WTC11 (cell line): ENCODE measurements at regions not wholly inside any gene's neighbourhood (a gene's known extent, or its start where the extent isn't known, plus 50 kb on each side); places are given as distances from the start of the nearest gene placed in this dataset.

Experiments used
- ATAC-seq: fragments of 200-7000 bp; cut with Tn5 transposase; 2 replicates; pipeline ENCODE4 v1.10.0; 2021; ENCODE audit warnings: mild to moderate bottlenecking, moderate library complexity
- CTCF ChIA-PET: fragments of 300-600 bp; sonication (Branson Sonifier 250); formaldehyde crosslinking; loops from one replicate; lab custom pipeline; 2021; ENCODE audit warnings: antibody characterized with exemption; lab: Charles Lee
- POLR2A ChIA-PET: fragments of 350-600 bp; sonication (Branson Sonifier 250); formaldehyde crosslinking; loops from one replicate; lab custom pipeline; 2021; ENCODE audit warnings: antibody characterized with exemption; lab: Charles Lee
- DNase-seq: peaks from one replicate; pipeline ENCODE4 v3.0.0; 2021; ENCODE audit warnings: low spot score
- H3K27ac Mint-ChIP-seq: 2 replicates; pipeline ENCODE4 v1.8.0; 2021; ENCODE audit warnings: mixed read lengths
- H3K27me3 Mint-ChIP-seq: 2 replicates; pipeline ENCODE4 v1.8.0; 2021; ENCODE audit warnings: low read depth, mild to moderate bottlenecking, moderate library complexity, mixed read lengths
- H3K36me3 Mint-ChIP-seq: 2 replicates; pipeline ENCODE4 v1.8.0; 2021; ENCODE audit warnings: mixed read lengths
- H3K4me1 Mint-ChIP-seq: 2 replicates; pipeline ENCODE4 v1.8.0; 2022; ENCODE audit warnings: mixed read lengths
- H3K4me3 Mint-ChIP-seq: 2 replicates; pipeline ENCODE4 v1.8.0; 2021; ENCODE audit warnings: mild to moderate bottlenecking, moderate library complexity, mixed read lengths
- H3K9me3 Mint-ChIP-seq: 2 replicates; pipeline ENCODE4 v1.8.0; 2021; ENCODE audit warnings: mixed read lengths
- ARID4B ChIP-seq: sonication (generic); formaldehyde crosslinking; IDR thresholded peaks from 2 replicates; pipeline ENCODE4 v1.8.0; 2023; ENCODE audit warnings: missing genetic modification reagents, mild to moderate bottlenecking, borderline replicate concordance
- E2F5 ChIP-seq: sonication (generic); formaldehyde crosslinking; IDR thresholded peaks from 2 replicates; pipeline ENCODE4 v1.8.1; 2022; ENCODE audit warnings: mild to moderate bottlenecking, moderate library complexity, missing genetic modification reagents
- FOXK1 ChIP-seq: sonication (generic); formaldehyde crosslinking; IDR thresholded peaks from 2 replicates; pipeline ENCODE4 v1.8.0; 2022; ENCODE audit warnings: mild to moderate bottlenecking, moderate library complexity, missing genetic modification reagents
- HMGXB4 ChIP-seq: sonication (generic); formaldehyde crosslinking; IDR thresholded peaks from 2 replicates; pipeline ENCODE4 v1.8.1; 2023; ENCODE audit warnings: mild to moderate bottlenecking, moderate library complexity, missing genetic modification reagents
- NFATC4 ChIP-seq: fragments of 250-450 bp; sonication (Bioruptor Pico); IDR thresholded peaks from 2 replicates; pipeline ENCODE4 v1.9.0; 2021; ENCODE audit warnings: mild to moderate bottlenecking
- NFE2L1 ChIP-seq: sonication (generic); formaldehyde crosslinking; IDR thresholded peaks from 2 replicates; pipeline ENCODE4 v1.8.1; 2023; ENCODE audit warnings: missing genetic modification reagents
- NFYB ChIP-seq: sonication (generic); formaldehyde crosslinking; conservative IDR thresholded peaks from 2 replicates; pipeline ENCODE4 v1.8.0; 2022; ENCODE audit warnings: low read depth, missing genetic modification reagents
- PRDM15 ChIP-seq: sonication (generic); formaldehyde crosslinking; IDR thresholded peaks from 2 replicates; pipeline ENCODE4 v1.8.0; 2022; ENCODE audit warnings: missing genetic modification reagents
- SMAD4 ChIP-seq: sonication (generic); formaldehyde crosslinking; IDR thresholded peaks from 2 replicates; pipeline ENCODE4 v1.8.0; 2022; ENCODE audit warnings: mild to moderate bottlenecking, missing genetic modification reagents
- TCF7 ChIP-seq: sonication (generic); formaldehyde crosslinking; IDR thresholded peaks from 2 replicates; pipeline ENCODE4 v1.8.0; 2022; ENCODE audit warnings: mild to moderate bottlenecking, low read depth, missing genetic modification reagents, moderate library complexity
- TP53 ChIP-seq: sonication (generic); formaldehyde crosslinking; IDR thresholded peaks from 2 replicates; pipeline ENCODE4 v1.8.1; 2023; ENCODE audit warnings: mild to moderate bottlenecking, missing genetic modification reagents
- ZNF121 ChIP-seq: sonication (generic); formaldehyde crosslinking; IDR thresholded peaks from 2 replicates; pipeline ENCODE4 v1.8.0; 2023; ENCODE audit warnings: missing genetic modification reagents
- ZNF425 ChIP-seq: fragments of 250-450 bp; sonication (Bioruptor Pico); conservative IDR thresholded peaks from 2 replicates; pipeline ENCODE4 v1.9.0; 2021; ENCODE audit warnings: mild to moderate bottlenecking
- TF ChIP-seq, protein P1 (sequence below): sonication (generic); formaldehyde crosslinking; IDR thresholded peaks from 2 replicates; pipeline ENCODE4 v1.8.1; 2023; ENCODE audit warnings: mild to moderate bottlenecking, missing genetic modification reagents, borderline replicate concordance
- TF ChIP-seq, protein P2 (sequence below): sonication (generic); formaldehyde crosslinking; IDR thresholded peaks from 2 replicates; pipeline ENCODE4 v1.8.1; 2023; ENCODE audit warnings: mild to moderate bottlenecking, missing genetic modification reagents
- TF ChIP-seq, protein P3 (sequence below): sonication (generic); formaldehyde crosslinking; IDR thresholded peaks from 2 replicates; pipeline ENCODE4 v1.8.1; 2022; ENCODE audit warnings: low read depth, mild to moderate bottlenecking, moderate library complexity, missing genetic modification reagents, borderline replicate concordance

- TF ChIP-seq ARID4B (CRISPR knock-in tag) (no peak), NFYB (CRISPR knock-in tag) (no peak), SMAD4 (CRISPR knock-in tag) (no peak)
- TF ChIP-seq, protein P1, sequence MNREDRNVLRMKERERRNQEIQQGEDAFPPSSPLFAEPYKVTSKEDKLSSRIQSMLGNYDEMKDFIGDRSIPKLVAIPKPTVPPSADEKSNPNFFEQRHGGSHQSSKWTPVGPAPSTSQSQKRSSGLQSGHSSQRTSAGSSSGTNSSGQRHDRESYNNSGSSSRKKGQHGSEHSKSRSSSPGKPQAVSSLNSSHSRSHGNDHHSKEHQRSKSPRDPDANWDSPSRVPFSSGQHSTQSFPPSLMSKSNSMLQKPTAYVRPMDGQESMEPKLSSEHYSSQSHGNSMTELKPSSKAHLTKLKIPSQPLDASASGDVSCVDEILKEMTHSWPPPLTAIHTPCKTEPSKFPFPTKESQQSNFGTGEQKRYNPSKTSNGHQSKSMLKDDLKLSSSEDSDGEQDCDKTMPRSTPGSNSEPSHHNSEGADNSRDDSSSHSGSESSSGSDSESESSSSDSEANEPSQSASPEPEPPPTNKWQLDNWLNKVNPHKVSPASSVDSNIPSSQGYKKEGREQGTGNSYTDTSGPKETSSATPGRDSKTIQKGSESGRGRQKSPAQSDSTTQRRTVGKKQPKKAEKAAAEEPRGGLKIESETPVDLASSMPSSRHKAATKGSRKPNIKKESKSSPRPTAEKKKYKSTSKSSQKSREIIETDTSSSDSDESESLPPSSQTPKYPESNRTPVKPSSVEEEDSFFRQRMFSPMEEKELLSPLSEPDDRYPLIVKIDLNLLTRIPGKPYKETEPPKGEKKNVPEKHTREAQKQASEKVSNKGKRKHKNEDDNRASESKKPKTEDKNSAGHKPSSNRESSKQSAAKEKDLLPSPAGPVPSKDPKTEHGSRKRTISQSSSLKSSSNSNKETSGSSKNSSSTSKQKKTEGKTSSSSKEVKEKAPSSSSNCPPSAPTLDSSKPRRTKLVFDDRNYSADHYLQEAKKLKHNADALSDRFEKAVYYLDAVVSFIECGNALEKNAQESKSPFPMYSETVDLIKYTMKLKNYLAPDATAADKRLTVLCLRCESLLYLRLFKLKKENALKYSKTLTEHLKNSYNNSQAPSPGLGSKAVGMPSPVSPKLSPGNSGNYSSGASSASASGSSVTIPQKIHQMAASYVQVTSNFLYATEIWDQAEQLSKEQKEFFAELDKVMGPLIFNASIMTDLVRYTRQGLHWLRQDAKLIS (CRISPR knock-in tag) = no peak
These were observed 464.2 kb upstream of the TCF4 start (continued) for GRCh38 chr18:56052202-56052601.

GRCh38 chr18:56044239-56044638 is 456.2 kb upstream of the TCF4 start:
- ChIA-PET POLR2A (no interaction called here), CTCF (no interaction called here)
- peaks cover 20% of the 10 kb centered on the region for H3K9me3 Mint-ChIP-seq
- DNase-seq (no peak), ATAC-seq (no peak)
- no peaks in the 10 kb centered on the region; the same call in 1 of the 2 replicates for H3K27me3 Mint-ChIP-seq
- H3K4me1 Mint-ChIP-seq = peaks cover 19% of the 10 kb centered on the region
- H3K36me3 Mint-ChIP-seq = peaks cover 10% of the 10 kb centered on the region
- no peak overlapping the region for H3K4me3 Mint-ChIP-seq
- H3K27ac Mint-ChIP-seq = no peak overlapping the region
- TF ChIP-seq PRDM15 = no peak
- TF ChIP-seq, protein P2, sequence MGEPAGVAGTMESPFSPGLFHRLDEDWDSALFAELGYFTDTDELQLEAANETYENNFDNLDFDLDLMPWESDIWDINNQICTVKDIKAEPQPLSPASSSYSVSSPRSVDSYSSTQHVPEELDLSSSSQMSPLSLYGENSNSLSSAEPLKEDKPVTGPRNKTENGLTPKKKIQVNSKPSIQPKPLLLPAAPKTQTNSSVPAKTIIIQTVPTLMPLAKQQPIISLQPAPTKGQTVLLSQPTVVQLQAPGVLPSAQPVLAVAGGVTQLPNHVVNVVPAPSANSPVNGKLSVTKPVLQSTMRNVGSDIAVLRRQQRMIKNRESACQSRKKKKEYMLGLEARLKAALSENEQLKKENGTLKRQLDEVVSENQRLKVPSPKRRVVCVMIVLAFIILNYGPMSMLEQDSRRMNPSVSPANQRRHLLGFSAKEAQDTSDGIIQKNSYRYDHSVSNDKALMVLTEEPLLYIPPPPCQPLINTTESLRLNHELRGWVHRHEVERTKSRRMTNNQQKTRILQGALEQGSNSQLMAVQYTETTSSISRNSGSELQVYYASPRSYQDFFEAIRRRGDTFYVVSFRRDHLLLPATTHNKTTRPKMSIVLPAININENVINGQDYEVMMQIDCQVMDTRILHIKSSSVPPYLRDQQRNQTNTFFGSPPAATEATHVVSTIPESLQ (CRISPR knock-in tag) = no peak
- TF ChIP-seq NFATC4 (CRISPR knock-in tag) = no peak
- no peak for TF ChIP-seq ZNF425
- TF ChIP-seq E2F5 (CRISPR knock-in tag) = no peak
- TF ChIP-seq NFE2L1 (CRISPR knock-in tag) = no peak
- TF ChIP-seq HMGXB4 (CRISPR knock-in tag) = no peak
- no peak for TF ChIP-seq TP53 (CRISPR knock-in tag)
- TF ChIP-seq, protein P3, sequence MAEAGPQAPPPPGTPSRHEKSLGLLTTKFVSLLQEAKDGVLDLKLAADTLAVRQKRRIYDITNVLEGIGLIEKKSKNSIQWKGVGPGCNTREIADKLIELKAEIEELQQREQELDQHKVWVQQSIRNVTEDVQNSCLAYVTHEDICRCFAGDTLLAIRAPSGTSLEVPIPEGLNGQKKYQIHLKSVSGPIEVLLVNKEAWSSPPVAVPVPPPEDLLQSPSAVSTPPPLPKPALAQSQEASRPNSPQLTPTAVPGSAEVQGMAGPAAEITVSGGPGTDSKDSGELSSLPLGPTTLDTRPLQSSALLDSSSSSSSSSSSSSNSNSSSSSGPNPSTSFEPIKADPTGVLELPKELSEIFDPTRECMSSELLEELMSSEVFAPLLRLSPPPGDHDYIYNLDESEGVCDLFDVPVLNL (CRISPR knock-in tag) = no peak
- no peak for TF ChIP-seq ZNF121
- TF ChIP-seq TCF7 = no peak
- no peak for TF ChIP-seq SMAD4 (CRISPR knock-in tag)
- TF ChIP-seq FOXK1 (CRISPR knock-in tag) = no peak
